Endothelial cell of umbilical vein (primary cell): ENCODE measurements at regions not wholly inside any gene's neighbourhood (a gene's known extent, or its start where the extent isn't known, plus 50 kb on each side); places are given as distances from the start of the nearest gene placed in this dataset.

Experiments used
- BruUV-seq: library from RNA; stranded (reverse); fragments of 400-500 nt; replicated peaks from 2 replicates; lab custom pipeline; 2021; lab: Mats Ljungman, UMichigan
- CTCF ChIA-PET: fragments of 300-600, 350-600 bp; sonication (Branson Sonifier 250); formaldehyde crosslinking; loops from one replicate; lab custom pipeline; 2021; ENCODE audit warnings: antibody characterized with exemption, inconsistent platforms; lab: Charles Lee
- POLR2A ChIA-PET: fragments of 300-600, 350-600 bp; sonication (Branson Sonifier 250); formaldehyde crosslinking; loops from one replicate; lab custom pipeline; 2021; ENCODE audit warnings: antibody characterized with exemption, inconsistent platforms; lab: Charles Lee
- DNase-seq: peaks from one replicate; pipeline ENCODE4 v3.0.0-alpha.2; 2011; ENCODE audit warnings: low read depth, low spot score
- FAIRE-seq: peaks from 2 replicates; lab custom pipeline; 2011; peaks lifted over from hg19 to GRCh38; lab: Jason Lieb, UNC
- H2AFZ ChIP-seq: 2 replicates; pipeline ENCODE4 v1.6.0; 2012; ENCODE audit warnings: low read depth, low read length, control low read depth, inconsistent platforms
- H3K27ac ChIP-seq: 2 replicates; pipeline ENCODE4 v1.5.1; 2011; ENCODE audit warnings: low read depth, mild to moderate bottlenecking, control low read depth, low read length, moderate library complexity; ENCODE audit not compliant: insufficient read depth
- H3K27me3 ChIP-seq, 2 experiments: 2 replicates each; pipeline versions ENCODE4 v1.6.0 to v1.6.1; 2011; ENCODE audit warnings: low read length in 2 of 2, mixed read lengths in 1 of 2; ENCODE audit not compliant: control insufficient read depth in 2 of 2, insufficient read depth in 2 of 2
- H3K36me3 ChIP-seq, 2 experiments: 2 replicates in 1 of 2; 3 replicates in 1 of 2; pipeline ENCODE4 v1.5.1; 2011; ENCODE audit warnings: low read length in 2 of 2, mild to moderate bottlenecking in 1 of 2, moderate library complexity in 1 of 2; ENCODE audit not compliant: control insufficient read depth in 2 of 2, insufficient read depth in 2 of 2; ENCODE audit errors: extremely low read depth in 1 of 2
- H3K4me1 ChIP-seq: 3 replicates; pipeline ENCODE4 v1.5.1; 2011; ENCODE audit warnings: mild to moderate bottlenecking, low read length; ENCODE audit not compliant: control insufficient read depth, insufficient read depth; ENCODE audit errors: extremely low read depth
- H3K4me2 ChIP-seq: 2 replicates; pipeline ENCODE4 v1.6.1; 2011; ENCODE audit warnings: low read length, control low read depth, mixed read lengths; ENCODE audit not compliant: insufficient read depth
- H3K4me3 ChIP-seq, 3 experiments: fragments of 200-600 bp in 1 of 3; sonication (generic), shearing (Covaris generic) in 1 of 3; replicated peaks in 1 of 3; 2 replicates each; pipeline ENCODE4 v1.5.1; 2011 to 2016; ENCODE audit warnings: control low read depth in 3 of 3, low read length in 3 of 3, mild to moderate bottlenecking in 2 of 3, inconsistent platforms in 1 of 3, low read depth in 1 of 3, moderate library complexity in 1 of 3; ENCODE audit not compliant: insufficient read depth in 1 of 3
- H3K79me2 ChIP-seq: 2 replicates; pipeline ENCODE4 v1.6.0; 2012; ENCODE audit warnings: low read length, inconsistent platforms; ENCODE audit not compliant: control insufficient read depth, insufficient read depth
- H3K9ac ChIP-seq: replicated peaks from 2 replicates; pipeline ENCODE3; 2011; ENCODE audit warnings: low read length, control low read depth; ENCODE audit not compliant: insufficient read depth; ENCODE audit errors: extremely low read depth
- H3K9me1 ChIP-seq: replicated peaks from 3 replicates; pipeline ENCODE4 v1.6.0; 2011; ENCODE audit warnings: mild to moderate bottlenecking, low read length; ENCODE audit not compliant: control insufficient read depth, insufficient read depth; ENCODE audit errors: extremely low read depth
- H3K9me3 ChIP-seq: replicated peaks from 2 replicates; pipeline ENCODE4 v1.5.1; 2012; ENCODE audit warnings: low read length, inconsistent platforms; ENCODE audit not compliant: control insufficient read depth, insufficient read depth
- H4K20me1 ChIP-seq: replicated peaks from 2 replicates; pipeline ENCODE3; 2011; ENCODE audit warnings: mild to moderate bottlenecking, low read length; ENCODE audit not compliant: control insufficient read depth, insufficient read depth; ENCODE audit errors: extremely low read depth
- EZH2 ChIP-seq: IDR thresholded peaks from 2 replicates; pipeline ENCODE4 v1.6.1; 2012; ENCODE audit warnings: borderline replicate concordance, low read depth, mild to moderate bottlenecking, moderate library complexity, low read length, inconsistent platforms; ENCODE audit not compliant: severe bottlenecking
- FOS ChIP-seq: IDR thresholded peaks from 2 replicates; pipeline ENCODE4 v1.6.1; 2011; ENCODE audit warnings: mild to moderate bottlenecking, low read length, moderate library complexity, borderline replicate concordance; ENCODE audit not compliant: insufficient read depth
- GATA2 ChIP-seq: IDR thresholded peaks from 2 replicates; pipeline ENCODE4 v1.7.0; 2011; ENCODE audit warnings: low read depth, mild to moderate bottlenecking, moderate library complexity, mixed read lengths, low read length; ENCODE audit not compliant: insufficient read length, insufficient read depth
- JUN ChIP-seq: IDR thresholded peaks from 2 replicates; pipeline ENCODE4 v1.6.1; 2011; ENCODE audit warnings: borderline replicate concordance, low read depth; ENCODE audit not compliant: insufficient read length, insufficient read depth
- MYC ChIP-seq: IDR thresholded peaks from one replicate; pipeline ENCODE4 v1.6.1; 2011; ENCODE audit warnings: mild to moderate bottlenecking, low read depth, low read length
- POLR2A ChIP-seq: IDR thresholded peaks from 2 replicates; pipeline ENCODE4 v1.6.1; 2012; ENCODE audit warnings: low read depth, mild to moderate bottlenecking, control low read depth, low read length
- POLR2AphosphoS5 ChIP-seq: IDR thresholded peaks from 2 replicates; pipeline ENCODE4 v1.6.1; 2012; ENCODE audit warnings: low read depth, mild to moderate bottlenecking, control low read depth, low read length, moderate library complexity; ENCODE audit not compliant: insufficient read depth
- dilution Hi-C: fragments of 300-500 bp; cut with MboI; formaldehyde crosslinking; loops from one replicate; pipeline ENCODE4 v1.15.0; 2019; ENCODE audit warnings: low sequenced_read_pairs; ENCODE audit not compliant: extremely low pct_ligation_motif_present
- intact Hi-C: fragments of 100-400 bp; cut with micrococcal nuclease; formaldehyde crosslinking; loops from one replicate; pipeline ENCODE4 v1.10.0; 2022
- TF ChIP-seq, protein P1 (sequence below): IDR thresholded peaks from 2 replicates; pipeline ENCODE4 v1.6.1; 2011; ENCODE audit not compliant: insufficient read depth, insufficient read length
- TF ChIP-seq, protein P2 (sequence below), 2 donors: IDR thresholded peaks; 1 replicate in 1 of 2; 2 replicates in 1 of 2; pipeline ENCODE4 v1.5.1; 2011; ENCODE audit warnings: low read length in 2 of 2, mild to moderate bottlenecking in 2 of 2, moderate library complexity in 2 of 2, control low read depth in 1 of 2, inconsistent platforms in 1 of 2, low read depth in 1 of 2; ENCODE audit not compliant: insufficient read depth in 1 of 2; ENCODE audit errors: extremely low read depth in 1 of 2

DNA sequence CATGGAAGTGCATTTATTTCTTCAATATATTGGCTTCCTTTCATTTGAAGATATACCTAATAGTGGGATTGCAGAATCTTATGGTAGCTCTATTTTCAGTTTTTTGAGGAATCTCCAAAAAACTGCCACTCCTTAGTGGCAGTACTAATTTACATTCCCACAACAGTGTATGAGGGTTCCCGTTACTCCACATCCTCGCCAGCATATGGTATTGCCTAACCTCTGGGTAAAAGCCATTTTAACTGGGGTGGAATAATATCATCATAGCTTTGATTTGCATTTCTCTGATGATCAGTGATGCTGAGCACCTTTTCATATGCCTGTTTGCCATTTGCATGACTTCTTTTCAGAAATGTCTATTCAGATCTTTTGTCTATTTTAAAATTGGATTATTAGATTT is 471.9 kb upstream of the UBE2E3 start:
- Histone ChIP-seq H3K9ac (no peak overlapping the region), H3K4me2 (no peak overlapping the region), H3K36me3 (no peaks in the 10 kb centered on the region), H3K27me3 (no peaks in the 10 kb centered on the region), H3K27ac (no peak overlapping the region), H3K9me1 (no peaks in the 10 kb centered on the region), H2AFZ (no peak overlapping the region), H3K79me2 (no peaks in the 10 kb centered on the region), H4K20me1 (no peaks in the 10 kb centered on the region), H3K9me3 (no peaks in the 10 kb centered on the region), H3K4me1 (no peaks in the 10 kb centered on the region), H3K4me3 (no peak overlapping the region)
- DNase-seq (no peak), FAIRE-seq (no peak)
- BruUV-seq, result no TSS peak
- intact Hi-C loops, result no loop called here
- dilution Hi-C loops, result no loop called here
- POLR2A ChIA-PET, result no interaction called here
- CTCF ChIA-PET, result no interaction called here
- TF ChIP-seq, protein P1, sequence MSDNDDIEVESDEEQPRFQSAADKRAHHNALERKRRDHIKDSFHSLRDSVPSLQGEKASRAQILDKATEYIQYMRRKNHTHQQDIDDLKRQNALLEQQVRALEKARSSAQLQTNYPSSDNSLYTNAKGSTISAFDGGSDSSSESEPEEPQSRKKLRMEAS, result no peak
- TF ChIP-seq, protein P2, sequence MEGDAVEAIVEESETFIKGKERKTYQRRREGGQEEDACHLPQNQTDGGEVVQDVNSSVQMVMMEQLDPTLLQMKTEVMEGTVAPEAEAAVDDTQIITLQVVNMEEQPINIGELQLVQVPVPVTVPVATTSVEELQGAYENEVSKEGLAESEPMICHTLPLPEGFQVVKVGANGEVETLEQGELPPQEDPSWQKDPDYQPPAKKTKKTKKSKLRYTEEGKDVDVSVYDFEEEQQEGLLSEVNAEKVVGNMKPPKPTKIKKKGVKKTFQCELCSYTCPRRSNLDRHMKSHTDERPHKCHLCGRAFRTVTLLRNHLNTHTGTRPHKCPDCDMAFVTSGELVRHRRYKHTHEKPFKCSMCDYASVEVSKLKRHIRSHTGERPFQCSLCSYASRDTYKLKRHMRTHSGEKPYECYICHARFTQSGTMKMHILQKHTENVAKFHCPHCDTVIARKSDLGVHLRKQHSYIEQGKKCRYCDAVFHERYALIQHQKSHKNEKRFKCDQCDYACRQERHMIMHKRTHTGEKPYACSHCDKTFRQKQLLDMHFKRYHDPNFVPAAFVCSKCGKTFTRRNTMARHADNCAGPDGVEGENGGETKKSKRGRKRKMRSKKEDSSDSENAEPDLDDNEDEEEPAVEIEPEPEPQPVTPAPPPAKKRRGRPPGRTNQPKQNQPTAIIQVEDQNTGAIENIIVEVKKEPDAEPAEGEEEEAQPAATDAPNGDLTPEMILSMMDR (IDR thresholded peaks at IDR 0.05; ENCODE audit: extremely low read depth in 1 of 2, insufficient read depth in 1 of 2, low read depth in 1 of 2, low read length in 2 of 2), result no peak
- TF ChIP-seq JUN (no peak), GATA2 (no peak), MYC (no peak), EZH2 (no peak), POLR2AphosphoS5 (no peak), POLR2A (no peak), FOS (no peak)
